SK-N-SH treated with all-trans-retinoic acid at 6 μM for 48 hours (cell line): ENCODE measurements at regions not wholly inside any gene's neighbourhood (a gene's known extent, or its start where the extent isn't known, plus 50 kb on each side); places are given as distances from the start of the nearest gene placed in this dataset.

Experiments used
- ATAC-seq: fragments of 200-7000 bp; cut with Tn5 transposase; 3 replicates; pipeline ENCODE4 v1.9.1; 2020; ENCODE audit warnings: mild to moderate bottlenecking, moderate library complexity
- ARNTL ChIP-seq: fragments of 450-650 bp; formaldehyde crosslinking; IDR thresholded peaks from 2 replicates; pipeline ENCODE4 v1.5.0; 2020; ENCODE audit warnings: low read depth, mild to moderate bottlenecking, moderate library complexity, borderline replicate concordance
- BACH2 ChIP-seq: fragments of 250-450 bp; sonication (Bioruptor Pico); IDR thresholded peaks from 2 replicates; pipeline ENCODE4 v1.9.0; 2021; ENCODE audit warnings: mild to moderate bottlenecking, borderline replicate concordance
- CSDC2 ChIP-seq: fragments of 250-450 bp; sonication (Bioruptor Pico); IDR thresholded peaks from 2 replicates; pipeline ENCODE4 v1.5.0; 2020; ENCODE audit warnings: mild to moderate bottlenecking, moderate library complexity
- CSRNP3 ChIP-seq: fragments of 250-450 bp; sonication (Bioruptor Pico); IDR thresholded peaks from 2 replicates; pipeline ENCODE4 v1.5.1; 2021; ENCODE audit warnings: mild to moderate bottlenecking, moderate library complexity
- ESRRG ChIP-seq: fragments of 250-450 bp; sonication (Bioruptor Pico); IDR thresholded peaks from 2 replicates; pipeline ENCODE4 v1.6.1; 2021; ENCODE audit warnings: mild to moderate bottlenecking
- GLIS3 ChIP-seq: fragments of 250-450 bp; sonication (Bioruptor Pico); IDR thresholded peaks from 2 replicates; pipeline ENCODE4 v1.5.0; 2020; ENCODE audit warnings: mild to moderate bottlenecking, moderate library complexity
- ISL1 ChIP-seq: fragments of 250-450 bp; sonication (Bioruptor Pico); IDR thresholded peaks from 2 replicates; pipeline ENCODE4 v2.1.2; 2022; ENCODE audit warnings: mild to moderate bottlenecking, moderate library complexity
- OSR1 ChIP-seq: fragments of 250-450 bp; sonication (Bioruptor Pico); IDR thresholded peaks from 2 replicates; pipeline ENCODE4 v1.8.0; 2022; ENCODE audit warnings: moderate library complexity, mild to moderate bottlenecking, inconsistent platforms
- PPARA ChIP-seq: fragments of 250-450 bp; sonication (Bioruptor Pico); IDR thresholded peaks from 2 replicates; pipeline ENCODE4 v1.5.0; 2020; ENCODE audit warnings: mild to moderate bottlenecking, borderline replicate concordance
- RARB ChIP-seq: fragments of 250-450 bp; sonication (Bioruptor Pico); IDR thresholded peaks from 2 replicates; pipeline ENCODE4 v1.8.0; 2021; ENCODE audit warnings: mild to moderate bottlenecking, moderate library complexity
- SNAI2 ChIP-seq: fragments of 250-450 bp; sonication (Bioruptor Pico); IDR thresholded peaks from 2 replicates; pipeline ENCODE4 v1.5.0; 2020; ENCODE audit warnings: mild to moderate bottlenecking, moderate library complexity
- TCF4 ChIP-seq: fragments of 250-450 bp; sonication (Bioruptor Pico); IDR thresholded peaks from 2 replicates; pipeline ENCODE4 v1.8.0; 2021; ENCODE audit warnings: mild to moderate bottlenecking, moderate library complexity, borderline replicate concordance
- TOX ChIP-seq: fragments of 250-450 bp; sonication (Bioruptor Pico); IDR thresholded peaks from 2 replicates; pipeline ENCODE4 v1.8.0; 2021; ENCODE audit warnings: mild to moderate bottlenecking, moderate library complexity, borderline replicate concordance
- ZC3H10 ChIP-seq: fragments of 250-450 bp; sonication (Bioruptor Pico); IDR thresholded peaks from 2 replicates; pipeline ENCODE4 v1.5.1; 2021; ENCODE audit warnings: mild to moderate bottlenecking, moderate library complexity
- ZFP3 ChIP-seq: fragments of 250-450 bp; sonication (Bioruptor Pico); IDR thresholded peaks from 2 replicates; pipeline ENCODE4 v1.5.0; 2020; ENCODE audit warnings: mild to moderate bottlenecking, moderate library complexity
- ZFP30 ChIP-seq: fragments of 450-650 bp; formaldehyde crosslinking; IDR thresholded peaks from 2 replicates; pipeline ENCODE4 v1.5.0; 2022; ENCODE audit warnings: mild to moderate bottlenecking, moderate library complexity
- ZNF70 ChIP-seq: fragments of 450-650 bp; formaldehyde crosslinking; IDR thresholded peaks from 2 replicates; pipeline ENCODE4 v1.5.0; 2020; ENCODE audit warnings: mild to moderate bottlenecking, moderate library complexity
- ZNF8 ChIP-seq: fragments of 450-650 bp; formaldehyde crosslinking; IDR thresholded peaks from 2 replicates; pipeline ENCODE4 v1.5.0; 2020; ENCODE audit warnings: mild to moderate bottlenecking, moderate library complexity
- TF ChIP-seq, protein P1 (sequence below): fragments of 250-450 bp; sonication (Bioruptor Pico); IDR thresholded peaks from 2 replicates; pipeline ENCODE4 v1.8.0; 2020; ENCODE audit warnings: mild to moderate bottlenecking, moderate library complexity, borderline replicate concordance
- TF ChIP-seq, protein P2 (sequence below): fragments of 250-450 bp; sonication (Bioruptor Pico); IDR thresholded peaks from 2 replicates; pipeline ENCODE4 v1.5.0; 2020; ENCODE audit warnings: mild to moderate bottlenecking, moderate library complexity
- TF ChIP-seq, protein P3 (sequence below): fragments of 250-450 bp; sonication (Bioruptor Pico); IDR thresholded peaks from 2 replicates; pipeline ENCODE4 v1.8.0; 2021; ENCODE audit warnings: low read depth, mild to moderate bottlenecking, moderate library complexity, borderline replicate concordance

- ATAC-seq, result no peak
- TF ChIP-seq BACH2 (CRISPR knock-in tag) (no peak), OSR1 (CRISPR knock-in tag) (no peak), TCF4 (CRISPR knock-in tag) (no peak), TOX (CRISPR knock-in tag) (no peak), ARNTL (no peak), ZFP3 (CRISPR knock-in tag) (no peak)
Observed at GRCh38 chr13:90027409-90027808, 1320.1 kb upstream of the MIR17HG start.

GRCh38 chr13:90032313-90032712, 1315.2 kb upstream of the MIR17HG start:
- no peak for ATAC-seq

GRCh38 chr13:90032841-90033493, 1314.5 kb upstream of the MIR17HG start:
- ATAC-seq, result no peak
- no peak for TF ChIP-seq PPARA (CRISPR knock-in tag)
- TF ChIP-seq RARB, result no peak
- TF ChIP-seq SNAI2 (CRISPR knock-in tag), result no peak
- TF ChIP-seq, protein P1, sequence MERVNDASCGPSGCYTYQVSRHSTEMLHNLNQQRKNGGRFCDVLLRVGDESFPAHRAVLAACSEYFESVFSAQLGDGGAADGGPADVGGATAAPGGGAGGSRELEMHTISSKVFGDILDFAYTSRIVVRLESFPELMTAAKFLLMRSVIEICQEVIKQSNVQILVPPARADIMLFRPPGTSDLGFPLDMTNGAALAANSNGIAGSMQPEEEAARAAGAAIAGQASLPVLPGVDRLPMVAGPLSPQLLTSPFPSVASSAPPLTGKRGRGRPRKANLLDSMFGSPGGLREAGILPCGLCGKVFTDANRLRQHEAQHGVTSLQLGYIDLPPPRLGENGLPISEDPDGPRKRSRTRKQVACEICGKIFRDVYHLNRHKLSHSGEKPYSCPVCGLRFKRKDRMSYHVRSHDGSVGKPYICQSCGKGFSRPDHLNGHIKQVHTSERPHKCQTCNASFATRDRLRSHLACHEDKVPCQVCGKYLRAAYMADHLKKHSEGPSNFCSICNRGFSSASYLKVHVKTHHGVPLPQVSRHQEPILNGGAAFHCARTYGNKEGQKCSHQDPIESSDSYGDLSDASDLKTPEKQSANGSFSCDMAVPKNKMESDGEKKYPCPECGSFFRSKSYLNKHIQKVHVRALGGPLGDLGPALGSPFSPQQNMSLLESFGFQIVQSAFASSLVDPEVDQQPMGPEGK (CRISPR knock-in tag), result no peak
- no peak for TF ChIP-seq CSRNP3 (CRISPR knock-in tag)
- no peak for TF ChIP-seq ARNTL
- no peak for TF ChIP-seq GLIS3 (CRISPR knock-in tag)
- TF ChIP-seq TCF4 (CRISPR knock-in tag), result no peak
- no peak for TF ChIP-seq ZC3H10
- TF ChIP-seq BACH2 (CRISPR knock-in tag), result no peak

More at GRCh38 chr13:90032313-90032712, 1315.2 kb upstream of the MIR17HG start:
- TF ChIP-seq, protein P2, sequence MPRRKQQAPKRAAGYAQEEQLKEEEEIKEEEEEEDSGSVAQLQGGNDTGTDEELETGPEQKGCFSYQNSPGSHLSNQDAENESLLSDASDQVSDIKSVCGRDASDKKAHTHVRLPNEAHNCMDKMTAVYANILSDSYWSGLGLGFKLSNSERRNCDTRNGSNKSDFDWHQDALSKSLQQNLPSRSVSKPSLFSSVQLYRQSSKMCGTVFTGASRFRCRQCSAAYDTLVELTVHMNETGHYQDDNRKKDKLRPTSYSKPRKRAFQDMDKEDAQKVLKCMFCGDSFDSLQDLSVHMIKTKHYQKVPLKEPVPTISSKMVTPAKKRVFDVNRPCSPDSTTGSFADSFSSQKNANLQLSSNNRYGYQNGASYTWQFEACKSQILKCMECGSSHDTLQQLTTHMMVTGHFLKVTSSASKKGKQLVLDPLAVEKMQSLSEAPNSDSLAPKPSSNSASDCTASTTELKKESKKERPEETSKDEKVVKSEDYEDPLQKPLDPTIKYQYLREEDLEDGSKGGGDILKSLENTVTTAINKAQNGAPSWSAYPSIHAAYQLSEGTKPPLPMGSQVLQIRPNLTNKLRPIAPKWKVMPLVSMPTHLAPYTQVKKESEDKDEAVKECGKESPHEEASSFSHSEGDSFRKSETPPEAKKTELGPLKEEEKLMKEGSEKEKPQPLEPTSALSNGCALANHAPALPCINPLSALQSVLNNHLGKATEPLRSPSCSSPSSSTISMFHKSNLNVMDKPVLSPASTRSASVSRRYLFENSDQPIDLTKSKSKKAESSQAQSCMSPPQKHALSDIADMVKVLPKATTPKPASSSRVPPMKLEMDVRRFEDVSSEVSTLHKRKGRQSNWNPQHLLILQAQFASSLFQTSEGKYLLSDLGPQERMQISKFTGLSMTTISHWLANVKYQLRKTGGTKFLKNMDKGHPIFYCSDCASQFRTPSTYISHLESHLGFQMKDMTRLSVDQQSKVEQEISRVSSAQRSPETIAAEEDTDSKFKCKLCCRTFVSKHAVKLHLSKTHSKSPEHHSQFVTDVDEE, result no peak
- TF ChIP-seq ZNF70 (CRISPR knock-in tag) (no peak), ZFP30 (CRISPR knock-in tag) (no peak), ZNF8 (CRISPR knock-in tag) (no peak), ARNTL (no peak), TCF4 (CRISPR knock-in tag) (no peak), ESRRG (CRISPR knock-in tag) (no peak), ISL1 (CRISPR knock-in tag) (no peak), CSRNP3 (CRISPR knock-in tag) (no peak), OSR1 (CRISPR knock-in tag) (no peak), PPARA (CRISPR knock-in tag) (no peak), RARB (no peak), CSDC2 (CRISPR knock-in tag) (no peak), BACH2 (CRISPR knock-in tag) (no peak), SNAI2 (CRISPR knock-in tag) (no peak)
- TF ChIP-seq, protein P1 (CRISPR knock-in tag), result no peak
- TF ChIP-seq, protein P3, sequence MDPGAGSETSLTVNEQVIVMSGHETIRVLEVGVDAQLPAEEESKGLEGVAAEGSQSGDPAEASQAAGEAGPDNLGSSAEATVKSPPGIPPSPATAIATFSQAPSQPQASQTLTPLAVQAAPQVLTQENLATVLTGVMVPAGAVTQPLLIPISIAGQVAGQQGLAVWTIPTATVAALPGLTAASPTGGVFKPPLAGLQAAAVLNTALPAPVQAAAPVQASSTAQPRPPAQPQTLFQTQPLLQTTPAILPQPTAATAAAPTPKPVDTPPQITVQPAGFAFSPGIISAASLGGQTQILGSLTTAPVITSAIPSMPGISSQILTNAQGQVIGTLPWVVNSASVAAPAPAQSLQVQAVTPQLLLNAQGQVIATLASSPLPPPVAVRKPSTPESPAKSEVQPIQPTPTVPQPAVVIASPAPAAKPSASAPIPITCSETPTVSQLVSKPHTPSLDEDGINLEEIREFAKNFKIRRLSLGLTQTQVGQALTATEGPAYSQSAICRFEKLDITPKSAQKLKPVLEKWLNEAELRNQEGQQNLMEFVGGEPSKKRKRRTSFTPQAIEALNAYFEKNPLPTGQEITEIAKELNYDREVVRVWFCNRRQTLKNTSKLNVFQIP, result no peak
